OCI-LY7 (cell line): ENCODE measurements at regions not wholly inside any gene's neighbourhood (a gene's known extent, or its start where the extent isn't known, plus 50 kb on each side); places are given as distances from the start of the nearest gene placed in this dataset.

Experiments used
- EZH2phosphoT487 ChIP-seq: fragments of 200-600 bp; sonication (generic); IDR thresholded peaks from 2 replicates; pipeline ENCODE4 v1.6.1; 2018; ENCODE audit warnings: low read depth, borderline replicate concordance, mild to moderate bottlenecking, mixed run types, antibody characterized with exemption, low read length, moderate library complexity, mixed read lengths
- TF ChIP-seq, protein P1 (sequence below): fragments of 200-600 bp; sonication (generic); conservative IDR thresholded peaks from 2 replicates; pipeline ENCODE4 v1.5.1; 2014; ENCODE audit warnings: mild to moderate bottlenecking, antibody characterized with exemption, low read length, moderate library complexity, mixed read lengths

DNA sequence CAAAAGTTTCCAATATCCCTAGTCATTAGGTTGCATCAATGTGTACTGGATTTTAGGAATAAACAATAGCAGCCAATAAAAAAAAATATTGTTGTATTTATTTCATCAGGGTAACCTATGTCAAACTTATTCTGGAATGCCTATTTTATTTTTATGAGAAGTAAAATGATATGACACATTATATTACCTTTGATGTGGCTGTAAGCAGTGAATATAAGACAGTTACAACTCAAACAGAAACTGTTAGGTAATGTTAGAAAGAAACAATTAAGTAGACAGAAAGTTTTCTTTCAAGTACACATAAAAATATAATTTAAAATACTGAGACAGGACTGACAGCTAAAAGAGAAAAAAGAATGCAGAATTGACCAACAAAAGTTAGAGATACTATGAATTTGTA lies 65.5 kb downstream of the GNG10 start:
- TF ChIP-seq, protein P1, sequence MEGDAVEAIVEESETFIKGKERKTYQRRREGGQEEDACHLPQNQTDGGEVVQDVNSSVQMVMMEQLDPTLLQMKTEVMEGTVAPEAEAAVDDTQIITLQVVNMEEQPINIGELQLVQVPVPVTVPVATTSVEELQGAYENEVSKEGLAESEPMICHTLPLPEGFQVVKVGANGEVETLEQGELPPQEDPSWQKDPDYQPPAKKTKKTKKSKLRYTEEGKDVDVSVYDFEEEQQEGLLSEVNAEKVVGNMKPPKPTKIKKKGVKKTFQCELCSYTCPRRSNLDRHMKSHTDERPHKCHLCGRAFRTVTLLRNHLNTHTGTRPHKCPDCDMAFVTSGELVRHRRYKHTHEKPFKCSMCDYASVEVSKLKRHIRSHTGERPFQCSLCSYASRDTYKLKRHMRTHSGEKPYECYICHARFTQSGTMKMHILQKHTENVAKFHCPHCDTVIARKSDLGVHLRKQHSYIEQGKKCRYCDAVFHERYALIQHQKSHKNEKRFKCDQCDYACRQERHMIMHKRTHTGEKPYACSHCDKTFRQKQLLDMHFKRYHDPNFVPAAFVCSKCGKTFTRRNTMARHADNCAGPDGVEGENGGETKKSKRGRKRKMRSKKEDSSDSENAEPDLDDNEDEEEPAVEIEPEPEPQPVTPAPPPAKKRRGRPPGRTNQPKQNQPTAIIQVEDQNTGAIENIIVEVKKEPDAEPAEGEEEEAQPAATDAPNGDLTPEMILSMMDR, result no peak
- no peak for TF ChIP-seq EZH2phosphoT487
